WTC11 (cell line): ENCODE measurements at regions not wholly inside any gene's neighbourhood (a gene's known extent, or its start where the extent isn't known, plus 50 kb on each side); places are given as distances from the start of the nearest gene placed in this dataset.

Source experiments
- ATAC-seq: fragments of 200-7000 bp; cut with Tn5 transposase; 2 replicates; pipeline ENCODE4 v1.10.0; 2021; ENCODE audit warnings: mild to moderate bottlenecking, moderate library complexity
- CTCF ChIA-PET: fragments of 300-600 bp; sonication (Branson Sonifier 250); formaldehyde crosslinking; loops from one replicate; lab custom pipeline; 2021; ENCODE audit warnings: antibody characterized with exemption; lab: Charles Lee
- POLR2A ChIA-PET: fragments of 350-600 bp; sonication (Branson Sonifier 250); formaldehyde crosslinking; loops from one replicate; lab custom pipeline; 2021; ENCODE audit warnings: antibody characterized with exemption; lab: Charles Lee
- DNase-seq: peaks from one replicate; pipeline ENCODE4 v3.0.0; 2021; ENCODE audit warnings: low spot score
- H3K27ac Mint-ChIP-seq: 2 replicates; pipeline ENCODE4 v1.8.0; 2021; ENCODE audit warnings: mixed read lengths
- H3K27me3 Mint-ChIP-seq: 2 replicates; pipeline ENCODE4 v1.8.0; 2021; ENCODE audit warnings: low read depth, mild to moderate bottlenecking, moderate library complexity, mixed read lengths
- H3K36me3 Mint-ChIP-seq: 2 replicates; pipeline ENCODE4 v1.8.0; 2021; ENCODE audit warnings: mixed read lengths
- H3K4me1 Mint-ChIP-seq: 2 replicates; pipeline ENCODE4 v1.8.0; 2022; ENCODE audit warnings: mixed read lengths
- H3K4me3 Mint-ChIP-seq: 2 replicates; pipeline ENCODE4 v1.8.0; 2021; ENCODE audit warnings: mild to moderate bottlenecking, moderate library complexity, mixed read lengths
- H3K9me3 Mint-ChIP-seq: 2 replicates; pipeline ENCODE4 v1.8.0; 2021; ENCODE audit warnings: mixed read lengths
- ATF2 ChIP-seq: sonication (generic); formaldehyde crosslinking; IDR thresholded peaks from 2 replicates; pipeline ENCODE4 v1.8.1; 2022; ENCODE audit warnings: low read depth, missing genetic modification reagents, borderline replicate concordance
- ESRRA ChIP-seq: sonication (generic); formaldehyde crosslinking; IDR thresholded peaks from 2 replicates; pipeline ENCODE4 v1.8.1; 2022; ENCODE audit warnings: mild to moderate bottlenecking, missing genetic modification reagents, borderline replicate concordance
- FOXK1 ChIP-seq: sonication (generic); formaldehyde crosslinking; IDR thresholded peaks from 2 replicates; pipeline ENCODE4 v1.8.0; 2022; ENCODE audit warnings: mild to moderate bottlenecking, moderate library complexity, missing genetic modification reagents
- FOXP4 ChIP-seq: sonication (generic); formaldehyde crosslinking; IDR thresholded peaks from 2 replicates; pipeline ENCODE4 v1.8.0; 2022; ENCODE audit warnings: mild to moderate bottlenecking, missing genetic modification reagents
- MAX ChIP-seq: sonication (generic); formaldehyde crosslinking; IDR thresholded peaks from 2 replicates; pipeline ENCODE4 v1.8.0; 2022; ENCODE audit warnings: mild to moderate bottlenecking, missing genetic modification reagents
- MYBL2 ChIP-seq: sonication (generic); formaldehyde crosslinking; IDR thresholded peaks from 2 replicates; pipeline ENCODE4 v1.8.1; 2023; ENCODE audit warnings: mild to moderate bottlenecking, moderate library complexity, missing genetic modification reagents
- NR3C1 ChIP-seq: sonication (generic); formaldehyde crosslinking; conservative IDR thresholded peaks from 2 replicates; pipeline ENCODE4 v1.8.1; 2023; ENCODE audit warnings: low read depth, mild to moderate bottlenecking, missing genetic modification reagents
- TCF7 ChIP-seq: sonication (generic); formaldehyde crosslinking; IDR thresholded peaks from 2 replicates; pipeline ENCODE4 v1.8.0; 2022; ENCODE audit warnings: mild to moderate bottlenecking, low read depth, missing genetic modification reagents, moderate library complexity
- ZNF219 ChIP-seq: sonication (generic); formaldehyde crosslinking; IDR thresholded peaks from 2 replicates; pipeline ENCODE4 v1.8.0; 2023; ENCODE audit warnings: missing genetic modification reagents, mild to moderate bottlenecking, borderline replicate concordance
- ZNF263 ChIP-seq: sonication (generic); formaldehyde crosslinking; IDR thresholded peaks from 2 replicates; pipeline ENCODE4 v1.8.1; 2022; ENCODE audit warnings: low read depth, mild to moderate bottlenecking, moderate library complexity, missing genetic modification reagents
- ZNF423 ChIP-seq: fragments of 250-450 bp; sonication (Bioruptor Pico); IDR thresholded peaks from 2 replicates; pipeline ENCODE4 v2.1.2; 2022; ENCODE audit warnings: mild to moderate bottlenecking, moderate library complexity
- ZSCAN18 ChIP-seq: fragments of 250-450 bp; sonication (Bioruptor Pico); IDR thresholded peaks from 2 replicates; pipeline ENCODE4 v2.1.2; 2022; ENCODE audit warnings: mild to moderate bottlenecking, moderate library complexity
- TF ChIP-seq, protein P1 (sequence below): sonication (generic); formaldehyde crosslinking; IDR thresholded peaks from 2 replicates; pipeline ENCODE4 v1.8.0; 2023; ENCODE audit warnings: missing genetic modification reagents, mild to moderate bottlenecking, borderline replicate concordance
- TF ChIP-seq, protein P2 (sequence below): sonication (generic); formaldehyde crosslinking; IDR thresholded peaks from 2 replicates; pipeline ENCODE4 v1.8.1; 2022; ENCODE audit warnings: mild to moderate bottlenecking, moderate library complexity, missing genetic modification reagents
- TF ChIP-seq, protein P3 (sequence below): sonication (generic); formaldehyde crosslinking; IDR thresholded peaks from 2 replicates; pipeline ENCODE4 v1.8.0; 2022; ENCODE audit warnings: missing genetic modification reagents
- TF ChIP-seq, protein P4 (sequence below): sonication (generic); formaldehyde crosslinking; IDR thresholded peaks from 2 replicates; pipeline ENCODE4 v1.8.1; 2023; ENCODE audit warnings: mild to moderate bottlenecking, moderate library complexity, missing genetic modification reagents

GRCh38 chr13:72405441-72405840 lies 322.0 kb downstream of the MZT1 start:
- POLR2A ChIA-PET = no interaction called here
- CTCF ChIA-PET = no interaction called here
- Mint-ChIP-seq H3K9me3 (no peaks in the 10 kb centered on the region), H3K27ac (no peak overlapping the region), H3K4me1 (no peaks in the 10 kb centered on the region), H3K4me3 (no peak overlapping the region), H3K27me3 (no peaks in the 10 kb centered on the region), H3K36me3 (no peaks in the 10 kb centered on the region)
- DNase-seq (no peak), ATAC-seq (no peak)
- TF ChIP-seq ZNF263 (CRISPR knock-in tag) = no peak
- no peak for TF ChIP-seq MAX
- TF ChIP-seq ATF2 (CRISPR knock-in tag) = no peak
- TF ChIP-seq FOXK1 (CRISPR knock-in tag) = no peak
- TF ChIP-seq TCF7 (CRISPR knock-in tag) = no peak
- no peak for TF ChIP-seq ZSCAN18 (CRISPR knock-in tag)
- no peak for TF ChIP-seq FOXP4 (CRISPR knock-in tag)
- TF ChIP-seq, protein P1, sequence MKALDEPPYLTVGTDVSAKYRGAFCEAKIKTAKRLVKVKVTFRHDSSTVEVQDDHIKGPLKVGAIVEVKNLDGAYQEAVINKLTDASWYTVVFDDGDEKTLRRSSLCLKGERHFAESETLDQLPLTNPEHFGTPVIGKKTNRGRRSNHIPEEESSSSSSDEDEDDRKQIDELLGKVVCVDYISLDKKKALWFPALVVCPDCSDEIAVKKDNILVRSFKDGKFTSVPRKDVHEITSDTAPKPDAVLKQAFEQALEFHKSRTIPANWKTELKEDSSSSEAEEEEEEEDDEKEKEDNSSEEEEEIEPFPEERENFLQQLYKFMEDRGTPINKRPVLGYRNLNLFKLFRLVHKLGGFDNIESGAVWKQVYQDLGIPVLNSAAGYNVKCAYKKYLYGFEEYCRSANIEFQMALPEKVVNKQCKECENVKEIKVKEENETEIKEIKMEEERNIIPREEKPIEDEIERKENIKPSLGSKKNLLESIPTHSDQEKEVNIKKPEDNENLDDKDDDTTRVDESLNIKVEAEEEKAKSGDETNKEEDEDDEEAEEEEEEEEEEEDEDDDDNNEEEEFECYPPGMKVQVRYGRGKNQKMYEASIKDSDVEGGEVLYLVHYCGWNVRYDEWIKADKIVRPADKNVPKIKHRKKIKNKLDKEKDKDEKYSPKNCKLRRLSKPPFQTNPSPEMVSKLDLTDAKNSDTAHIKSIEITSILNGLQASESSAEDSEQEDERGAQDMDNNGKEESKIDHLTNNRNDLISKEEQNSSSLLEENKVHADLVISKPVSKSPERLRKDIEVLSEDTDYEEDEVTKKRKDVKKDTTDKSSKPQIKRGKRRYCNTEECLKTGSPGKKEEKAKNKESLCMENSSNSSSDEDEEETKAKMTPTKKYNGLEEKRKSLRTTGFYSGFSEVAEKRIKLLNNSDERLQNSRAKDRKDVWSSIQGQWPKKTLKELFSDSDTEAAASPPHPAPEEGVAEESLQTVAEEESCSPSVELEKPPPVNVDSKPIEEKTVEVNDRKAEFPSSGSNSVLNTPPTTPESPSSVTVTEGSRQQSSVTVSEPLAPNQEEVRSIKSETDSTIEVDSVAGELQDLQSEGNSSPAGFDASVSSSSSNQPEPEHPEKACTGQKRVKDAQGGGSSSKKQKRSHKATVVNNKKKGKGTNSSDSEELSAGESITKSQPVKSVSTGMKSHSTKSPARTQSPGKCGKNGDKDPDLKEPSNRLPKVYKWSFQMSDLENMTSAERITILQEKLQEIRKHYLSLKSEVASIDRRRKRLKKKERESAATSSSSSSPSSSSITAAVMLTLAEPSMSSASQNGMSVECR = no peak
- TF ChIP-seq, protein P2, sequence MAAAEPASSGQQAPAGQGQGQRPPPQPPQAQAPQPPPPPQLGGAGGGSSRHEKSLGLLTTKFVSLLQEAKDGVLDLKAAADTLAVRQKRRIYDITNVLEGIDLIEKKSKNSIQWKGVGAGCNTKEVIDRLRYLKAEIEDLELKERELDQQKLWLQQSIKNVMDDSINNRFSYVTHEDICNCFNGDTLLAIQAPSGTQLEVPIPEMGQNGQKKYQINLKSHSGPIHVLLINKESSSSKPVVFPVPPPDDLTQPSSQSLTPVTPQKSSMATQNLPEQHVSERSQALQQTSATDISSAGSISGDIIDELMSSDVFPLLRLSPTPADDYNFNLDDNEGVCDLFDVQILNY (CRISPR knock-in tag) = no peak
- TF ChIP-seq ZNF219 (CRISPR knock-in tag) = no peak
- no peak for TF ChIP-seq ZNF423

GRCh38 chr13:72403396-72404010 lies 323.9 kb downstream of the MZT1 start:
- TF ChIP-seq MYBL2 (CRISPR knock-in tag) (no peak), NR3C1 (no peak), ESRRA (CRISPR knock-in tag) (no peak)
- TF ChIP-seq, protein P3, sequence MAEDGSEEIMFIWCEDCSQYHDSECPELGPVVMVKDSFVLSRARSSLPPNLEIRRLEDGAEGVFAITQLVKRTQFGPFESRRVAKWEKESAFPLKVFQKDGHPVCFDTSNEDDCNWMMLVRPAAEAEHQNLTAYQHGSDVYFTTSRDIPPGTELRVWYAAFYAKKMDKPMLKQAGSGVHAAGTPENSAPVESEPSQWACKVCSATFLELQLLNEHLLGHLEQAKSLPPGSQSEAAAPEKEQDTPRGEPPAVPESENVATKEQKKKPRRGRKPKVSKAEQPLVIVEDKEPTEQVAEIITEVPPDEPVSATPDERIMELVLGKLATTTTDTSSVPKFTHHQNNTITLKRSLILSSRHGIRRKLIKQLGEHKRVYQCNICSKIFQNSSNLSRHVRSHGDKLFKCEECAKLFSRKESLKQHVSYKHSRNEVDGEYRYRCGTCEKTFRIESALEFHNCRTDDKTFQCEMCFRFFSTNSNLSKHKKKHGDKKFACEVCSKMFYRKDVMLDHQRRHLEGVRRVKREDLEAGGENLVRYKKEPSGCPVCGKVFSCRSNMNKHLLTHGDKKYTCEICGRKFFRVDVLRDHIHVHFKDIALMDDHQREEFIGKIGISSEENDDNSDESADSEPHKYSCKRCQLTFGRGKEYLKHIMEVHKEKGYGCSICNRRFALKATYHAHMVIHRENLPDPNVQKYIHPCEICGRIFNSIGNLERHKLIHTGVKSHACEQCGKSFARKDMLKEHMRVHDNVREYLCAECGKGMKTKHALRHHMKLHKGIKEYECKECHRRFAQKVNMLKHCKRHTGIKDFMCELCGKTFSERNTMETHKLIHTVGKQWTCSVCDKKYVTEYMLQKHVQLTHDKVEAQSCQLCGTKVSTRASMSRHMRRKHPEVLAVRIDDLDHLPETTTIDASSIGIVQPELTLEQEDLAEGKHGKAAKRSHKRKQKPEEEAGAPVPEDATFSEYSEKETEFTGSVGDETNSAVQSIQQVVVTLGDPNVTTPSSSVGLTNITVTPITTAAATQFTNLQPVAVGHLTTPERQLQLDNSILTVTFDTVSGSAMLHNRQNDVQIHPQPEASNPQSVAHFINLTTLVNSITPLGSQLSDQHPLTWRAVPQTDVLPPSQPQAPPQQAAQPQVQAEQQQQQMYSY (CRISPR knock-in tag) = no peak
- TF ChIP-seq, protein P4, sequence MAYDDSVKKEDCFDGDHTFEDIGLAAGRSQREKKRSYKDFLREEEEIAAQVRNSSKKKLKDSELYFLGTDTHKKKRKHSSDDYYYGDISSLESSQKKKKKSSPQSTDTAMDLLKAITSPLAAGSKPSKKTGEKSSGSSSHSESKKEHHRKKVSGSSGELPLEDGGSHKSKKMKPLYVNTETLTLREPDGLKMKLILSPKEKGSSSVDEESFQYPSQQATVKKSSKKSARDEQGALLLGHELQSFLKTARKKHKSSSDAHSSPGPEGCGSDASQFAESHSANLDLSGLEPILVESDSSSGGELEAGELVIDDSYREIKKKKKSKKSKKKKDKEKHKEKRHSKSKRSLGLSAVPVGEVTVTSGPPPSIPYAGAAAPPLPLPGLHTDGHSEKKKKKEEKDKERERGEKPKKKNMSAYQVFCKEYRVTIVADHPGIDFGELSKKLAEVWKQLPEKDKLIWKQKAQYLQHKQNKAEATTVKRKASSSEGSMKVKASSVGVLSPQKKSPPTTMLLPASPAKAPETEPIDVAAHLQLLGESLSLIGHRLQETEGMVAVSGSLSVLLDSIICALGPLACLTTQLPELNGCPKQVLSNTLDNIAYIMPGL (CRISPR knock-in tag) = no peak
- Mint-ChIP-seq H3K9me3 (no peaks in the 10 kb centered on the region), H3K36me3 (no peaks in the 10 kb centered on the region), H3K4me3 (no peak overlapping the region), H3K4me1 (peaks cover 4% of the 10 kb centered on the region), H3K27ac (no peak overlapping the region), H3K27me3 (no peaks in the 10 kb centered on the region)
- POLR2A ChIA-PET = no interaction called here
- DNase-seq (no peak), ATAC-seq (no peak)
- CTCF ChIA-PET = no interaction called here
